ENCODE measurements at regions not wholly inside any gene's neighbourhood (a gene's known extent, or its start where the extent isn't known, plus 50 kb on each side); places are given as distances from the start of the nearest gene placed in this dataset.

- TF ChIP-seq CTCF (IDR thresholded peaks at IDR 0.05) (no peak), POLR2A (IDR thresholded peaks at IDR 0.05) (no peak)
These were observed 171.2 kb downstream of the RTP5 start for GRCh38 chr2:242040681-242041080.
